Activated CD8-positive, alpha-beta memory T cell treated with anti-CD3 and anti-CD28 coated beads for 36 hours (primary cell): ENCODE measurements at regions not wholly inside any gene's neighbourhood (a gene's known extent, or its start where the extent isn't known, plus 50 kb on each side); places are given as distances from the start of the nearest gene placed in this dataset.

ENCODE experiments used
- CTCF ChIA-PET: fragments of 350-600 bp; sonication (Branson Sonifier 250); formaldehyde crosslinking; loops from one replicate; lab custom pipeline; 2021; ENCODE audit warnings: antibody characterized with exemption; lab: Charles Lee
- POLR2A ChIA-PET: fragments of 350-600 bp; sonication (Branson Sonifier 250); formaldehyde crosslinking; loops from one replicate; lab custom pipeline; 2021; ENCODE audit warnings: antibody characterized with exemption; lab: Charles Lee

GRCh38 chr2:71832388-71832787 is 315.3 kb downstream of the CYP26B1 start:
- ChIA-PET CTCF (no interaction called here), POLR2A (no interaction called here)

GRCh38 chr2:71831193-71831577 is 316.5 kb downstream of the CYP26B1 start:
- CTCF ChIA-PET = no interaction called here
- POLR2A ChIA-PET = no interaction called here

- POLR2A ChIA-PET = no interaction called here
- CTCF ChIA-PET = no interaction called here
Measured at GRCh38 chr2:71830497-71831192, 317.0 kb downstream of the CYP26B1 start.

- CTCF ChIA-PET = no interaction called here
Measured at GRCh38 chr2:71829008-71829407, 318.7 kb downstream of the CYP26B1 start.

GRCh38 chr2:71827973-71828372 is 319.7 kb downstream of the CYP26B1 start:
- ChIA-PET POLR2A (no interaction called here), CTCF (no interaction called here)

More at GRCh38 chr2:71829008-71829407, 318.7 kb downstream of the CYP26B1 start:
- POLR2A ChIA-PET = no interaction called here

GRCh38 chr2:71827524-71827901 is 320.1 kb downstream of the CYP26B1 start:
- CTCF ChIA-PET = no interaction called here
- POLR2A ChIA-PET = no interaction called here

GRCh38 chr2:71826826-71827523 is 320.7 kb downstream of the CYP26B1 start:
- ChIA-PET CTCF (no interaction called here), POLR2A (no interaction called here)

- CTCF ChIA-PET = no interaction called here
- POLR2A ChIA-PET = no interaction called here
Measured at GRCh38 chr2:71826299-71826698, 321.4 kb downstream of the CYP26B1 start.

GRCh38 chr2:71824436-71824835 is 323.2 kb downstream of the CYP26B1 start:
- CTCF ChIA-PET = no interaction called here
- POLR2A ChIA-PET = no interaction called here

- CTCF ChIA-PET = no interaction called here
- POLR2A ChIA-PET = no interaction called here
Measured at GRCh38 chr2:71823526-71823925, 324.1 kb downstream of the CYP26B1 start.

- POLR2A ChIA-PET = no interaction called here
- CTCF ChIA-PET = no interaction called here
Measured at GRCh38 chr2:71822463-71822862, 325.2 kb downstream of the CYP26B1 start.

GRCh38 chr2:71821856-71822255 is 325.8 kb downstream of the CYP26B1 start:
- CTCF ChIA-PET = no interaction called here
- POLR2A ChIA-PET = no interaction called here

GRCh38 chr2:71816815-71817214 is 330.8 kb downstream of the CYP26B1 start:
- ChIA-PET POLR2A (no interaction called here), CTCF (no interaction called here)

GRCh38 chr2:71815701-71816474 is 331.8 kb downstream of the CYP26B1 start:
- ChIA-PET POLR2A (no interaction called here), CTCF (no interaction called here)

- POLR2A ChIA-PET = no interaction called here
- CTCF ChIA-PET = interaction anchor here (0.6 kb wide), 1 partner anchor 1371 kb away, joined by 4 read pairs; no protein-coding TSS in a partner anchor
Measured at GRCh38 chr2:71814885-71815284, 332.8 kb downstream of the CYP26B1 start.

GRCh38 chr2:71813807-71814470 is 333.7 kb downstream of the CYP26B1 start:
- POLR2A ChIA-PET = no interaction called here
- CTCF ChIA-PET = no interaction called here

- ChIA-PET POLR2A (no interaction called here), CTCF (no interaction called here)
Measured at GRCh38 chr2:71813315-71813714, 334.3 kb downstream of the CYP26B1 start.

GRCh38 chr2:71812736-71813135 is 334.9 kb downstream of the CYP26B1 start:
- POLR2A ChIA-PET = no interaction called here
- CTCF ChIA-PET = no interaction called here

- ChIA-PET CTCF (no interaction called here), POLR2A (no interaction called here)
Measured at GRCh38 chr2:71811726-71812125, 335.9 kb downstream of the CYP26B1 start.

GRCh38 chr2:71811157-71811556 is 336.5 kb downstream of the CYP26B1 start:
- CTCF ChIA-PET = no interaction called here
- POLR2A ChIA-PET = no interaction called here
